MM.1S (cell line): ENCODE measurements at regions not wholly inside any gene's neighbourhood (a gene's known extent, or its start where the extent isn't known, plus 50 kb on each side); places are given as distances from the start of the nearest gene placed in this dataset.

ENCODE experiments used
- DNase-seq: peaks from one replicate; pipeline ENCODE4 v3.0.0-alpha.2; 2015
- H2AFZ ChIP-seq: fragments of 300-600 bp; sonication (generic); 2 replicates; pipeline ENCODE4 v1.6.0; 2016; ENCODE audit warnings: antibody characterized with exemption, low read length
- H3F3A ChIP-seq: fragments of 300-600 bp; sonication (generic); 2 replicates; pipeline ENCODE4 v1.6.1; 2016; ENCODE audit warnings: mild to moderate bottlenecking, antibody characterized with exemption, low read length, moderate library complexity, mixed read lengths; ENCODE audit not compliant: insufficient read depth
- H3K27ac ChIP-seq: fragments of 300-600 bp; sonication (generic); 2 replicates; pipeline ENCODE4 v1.5.1; 2016; ENCODE audit warnings: mild to moderate bottlenecking, low read length
- H3K27me3 ChIP-seq: fragments of 300-600 bp; sonication (generic); replicated peaks from 2 replicates; pipeline ENCODE4 v1.6.0; 2016; ENCODE audit warnings: low read length; ENCODE audit not compliant: insufficient read depth
- H3K36me3 ChIP-seq: fragments of 300-600 bp; sonication (generic); replicated peaks from 2 replicates; pipeline ENCODE4 v1.6.1; 2016; ENCODE audit warnings: mild to moderate bottlenecking, low read length, mixed read lengths; ENCODE audit not compliant: insufficient read depth
- H3K4me1 ChIP-seq: fragments of 300-600 bp; sonication (generic); 2 replicates; pipeline ENCODE4 v1.6.1; 2016; ENCODE audit warnings: low read length, mixed read lengths
- H3K4me2 ChIP-seq: fragments of 300-600 bp; sonication (generic); 2 replicates; pipeline ENCODE4 v1.6.0; 2016; ENCODE audit warnings: low read depth, low read length
- H3K4me3 ChIP-seq: fragments of 300-600 bp; sonication (generic); 2 replicates; pipeline ENCODE4 v1.5.1; 2016; ENCODE audit warnings: low read length, mixed read lengths
- H3K79me2 ChIP-seq: fragments of 300-600 bp; sonication (generic); 2 replicates; pipeline ENCODE4 v1.6.1; 2016; ENCODE audit warnings: mixed run types, low read length, mixed read lengths
- H3K9ac ChIP-seq: fragments of 300-600 bp; sonication (generic); 2 replicates; pipeline ENCODE4 v1.6.1; 2016; ENCODE audit warnings: low read length, mixed read lengths
- H3K9me2 ChIP-seq: fragments of 300-600 bp; sonication (generic); replicated peaks from 2 replicates; pipeline ENCODE4 v1.6.1; 2016; ENCODE audit warnings: mild to moderate bottlenecking, low read length, mixed read lengths; ENCODE audit not compliant: insufficient read depth
- H3K9me3 ChIP-seq: fragments of 300-600 bp; sonication (generic); replicated peaks from 2 replicates; pipeline ENCODE4 v1.6.1; 2016; ENCODE audit warnings: mild to moderate bottlenecking, low read length, mixed read lengths; ENCODE audit not compliant: insufficient read depth
- H4K20me1 ChIP-seq: fragments of 300-600 bp; sonication (generic); 2 replicates; pipeline ENCODE4 v1.6.1; 2016; ENCODE audit warnings: mild to moderate bottlenecking, low read length, moderate library complexity, mixed read lengths; ENCODE audit not compliant: insufficient read depth
- CTCF ChIP-seq: fragments of 300-600 bp; sonication (generic); IDR thresholded peaks from 2 replicates; pipeline ENCODE4 v1.5.1; 2016; ENCODE audit warnings: antibody characterized with exemption, low read length, mixed read lengths
- EZH2 ChIP-seq: fragments of 300-600 bp; sonication (generic); optimal IDR thresholded peaks from 2 replicates; pipeline ENCODE3; 2017; ENCODE audit warnings: low read depth, mild to moderate bottlenecking, antibody characterized with exemption, low read length, mixed read lengths
- EZH2phosphoT487 ChIP-seq: fragments of 300-600 bp; sonication (generic); IDR thresholded peaks from 2 replicates; pipeline ENCODE4 v1.6.1; 2018; ENCODE audit warnings: antibody characterized with exemption, low read length

GRCh38 chrX:133475521-133475920 is 60.2 kb upstream of the GPC4 start:
- Histone ChIP-seq H4K20me1 (no peaks in the 10 kb centered on the region), H2AFZ (no peak overlapping the region), H3F3A (no peaks in the 10 kb centered on the region), H3K9ac (no peak overlapping the region), H3K79me2 (no peaks in the 10 kb centered on the region), H3K36me3 (no peaks in the 10 kb centered on the region), H3K4me1 (no peaks in the 10 kb centered on the region), H3K9me2 (no peaks in the 10 kb centered on the region), H3K27ac (no peak overlapping the region), H3K4me2 (no peak overlapping the region), H3K9me3 (no peaks in the 10 kb centered on the region), H3K4me3 (no peak overlapping the region), H3K27me3 (no peaks in the 10 kb centered on the region)
- TF ChIP-seq EZH2phosphoT487 (no peak), EZH2 (no peak), CTCF (no peak)
- no peak for DNase-seq

- Histone ChIP-seq H3F3A (no peaks in the 10 kb centered on the region), H3K27me3 (no peaks in the 10 kb centered on the region), H3K9ac (no peak overlapping the region), H3K4me1 (no peaks in the 10 kb centered on the region), H3K79me2 (no peaks in the 10 kb centered on the region), H4K20me1 (no peaks in the 10 kb centered on the region), H3K36me3 (no peaks in the 10 kb centered on the region), H3K4me3 (no peak overlapping the region), H3K9me3 (no peaks in the 10 kb centered on the region), H2AFZ (no peak overlapping the region), H3K27ac (no peak overlapping the region), H3K4me2 (no peak overlapping the region), H3K9me2 (no peaks in the 10 kb centered on the region)
- no peak for DNase-seq
- TF ChIP-seq EZH2 = no peak
- TF ChIP-seq EZH2phosphoT487 = no peak
- no peak for TF ChIP-seq CTCF
These were observed 59.3 kb upstream of the GPC4 start for GRCh38 chrX:133474574-133474973.

GRCh38 chrX:133473451-133473850 is 58.2 kb upstream of the GPC4 start:
- no peaks in the 10 kb centered on the region for H3K9me3 ChIP-seq
- DNase-seq = no peak
- H3K4me1 ChIP-seq = no peaks in the 10 kb centered on the region
- H3K4me2 ChIP-seq = no peak overlapping the region
- no peaks in the 10 kb centered on the region for H4K20me1 ChIP-seq
- no peak for TF ChIP-seq EZH2
- no peak for TF ChIP-seq CTCF
- TF ChIP-seq EZH2phosphoT487 = no peak
- H3K27me3 ChIP-seq = no peaks in the 10 kb centered on the region
- no peak overlapping the region for H3K4me3 ChIP-seq
- no peaks in the 10 kb centered on the region for H3K79me2 ChIP-seq
- no peak overlapping the region for H2AFZ ChIP-seq
- H3K9me2 ChIP-seq = no peaks in the 10 kb centered on the region
- no peak overlapping the region for H3K27ac ChIP-seq
- no peak overlapping the region for H3K9ac ChIP-seq
- H3K36me3 ChIP-seq = no peaks in the 10 kb centered on the region
- H3F3A ChIP-seq = no peaks in the 10 kb centered on the region

GRCh38 chrX:133468051-133468450 is 52.8 kb upstream of the GPC4 start:
- DNase-seq = peak; percentile 38
- Histone ChIP-seq H3K4me2 (no peak overlapping the region), H3K4me1 (peaks cover 5% of the 10 kb centered on the region; the same call in 1 of the 2 replicates), H3K27me3 (no peaks in the 10 kb centered on the region), H3K36me3 (no peaks in the 10 kb centered on the region), H3K27ac (no peak overlapping the region), H3K79me2 (no peaks in the 10 kb centered on the region), H3K9me2 (no peaks in the 10 kb centered on the region), H3K9me3 (no peaks in the 10 kb centered on the region), H3F3A (no peaks in the 10 kb centered on the region), H2AFZ (no peak overlapping the region), H3K9ac (no peak overlapping the region), H3K4me3 (no peak overlapping the region), H4K20me1 (no peaks in the 10 kb centered on the region)
- no peak for TF ChIP-seq EZH2phosphoT487
- TF ChIP-seq CTCF = peak; percentile 35
- TF ChIP-seq EZH2 = no peak
